Esophagus squamous epithelium (tissue), 5 donors: ENCODE measurements at regions not wholly inside any gene's neighbourhood (a gene's known extent, or its start where the extent isn't known, plus 50 kb on each side); places are given as distances from the start of the nearest gene placed in this dataset.

Experiments used
- DNase-seq: peaks from one replicate; lab custom pipeline; 2025; lab: John Stamatoyannopoulos, UW
- H3K27ac ChIP-seq, 4 donors: fragments of 200-600 bp; sonication (generic); one replicate each; pipeline ENCODE4 v1.5.1; 2016 to 2019; ENCODE audit warnings: mild to moderate bottlenecking in 1 of 4
- H3K27me3 ChIP-seq, 4 donors: fragments of 200-600 bp; sonication (generic); 1 replicate in 3 of 4; 2 replicates in 1 of 4; pipeline versions ENCODE4 v1.5.1 to v1.6.0; 2017 to 2021; ENCODE audit warnings: antibody characterized with exemption in 1 of 4
- H3K36me3 ChIP-seq, 3 donors: fragments of 200-600 bp; sonication (generic); one replicate each; pipeline ENCODE4 v1.5.1; 2016 to 2019
- H3K4me1 ChIP-seq, 3 donors: fragments of 200-600 bp; sonication (generic); one replicate each; pipeline ENCODE4 v1.5.1; 2017 to 2019
- H3K4me3 ChIP-seq, 4 donors: fragments of 200-600 bp; sonication (generic); 1 replicate in 3 of 4; 2 replicates in 1 of 4; pipeline ENCODE4 v1.5.1; 2016 to 2019; ENCODE audit warnings: mild to moderate bottlenecking in 2 of 4, moderate library complexity in 1 of 4
- H3K9me3 ChIP-seq, 3 donors: fragments of 200-600 bp; sonication (generic); one replicate each; pipeline ENCODE4 v1.5.1; 2016 to 2019
- POLR2A ChIP-seq, 4 donors: fragments of 450-650 bp; IDR thresholded peaks; one replicate each; pipeline ENCODE4 v1.6.1; 2017; ENCODE audit warnings: antibody characterized with exemption in 4 of 4, mild to moderate bottlenecking in 4 of 4, moderate library complexity in 3 of 4
- WGBS, 2 donors: methylation state at CpG; one replicate each; pipeline ENCODE4 v1.1.5; 2018; 5-methylcytosine and 5-hydroxymethylcytosine counted together
- intact Hi-C: fragments of 100-400 bp; cut with DNase I; formaldehyde crosslinking; loops from one replicate; pipeline ENCODE4 v1.15.0; 2022
- TF ChIP-seq, protein P1 (sequence below), 6 experiments: fragments of 450-650 bp in 4 of 6; fragments of 200-600 bp in 2 of 6; sonication (generic) in 2 of 6; IDR thresholded peaks; one replicate each; pipeline ENCODE4 v1.5.1; 2016 to 2019; ENCODE audit warnings: antibody characterized with exemption in 6 of 6, mild to moderate bottlenecking in 4 of 6, moderate library complexity in 4 of 6
- donor health status: DM: yes; HTN: yes; CAD: no.

- 75 to 88% methylated on average over 6 of the region's 6 CpGs for WGBS, 2 donors
- H3K9me3 ChIP-seq = no peaks in the 10 kb centered on the region
- H3K27ac ChIP-seq = no peak overlapping the region
- no peaks in the 10 kb centered on the region for H3K36me3 ChIP-seq
- DNase-seq = no peak
- peaks cover 0 to 3% (median 0%) of the 10 kb centered on the region in 4 donors for H3K27me3 ChIP-seq
- H3K4me1 ChIP-seq = no peaks in the 10 kb centered on the region
- no peak overlapping the region for H3K4me3 ChIP-seq
- intact Hi-C loops = no loop called here
- TF ChIP-seq, protein P1, sequence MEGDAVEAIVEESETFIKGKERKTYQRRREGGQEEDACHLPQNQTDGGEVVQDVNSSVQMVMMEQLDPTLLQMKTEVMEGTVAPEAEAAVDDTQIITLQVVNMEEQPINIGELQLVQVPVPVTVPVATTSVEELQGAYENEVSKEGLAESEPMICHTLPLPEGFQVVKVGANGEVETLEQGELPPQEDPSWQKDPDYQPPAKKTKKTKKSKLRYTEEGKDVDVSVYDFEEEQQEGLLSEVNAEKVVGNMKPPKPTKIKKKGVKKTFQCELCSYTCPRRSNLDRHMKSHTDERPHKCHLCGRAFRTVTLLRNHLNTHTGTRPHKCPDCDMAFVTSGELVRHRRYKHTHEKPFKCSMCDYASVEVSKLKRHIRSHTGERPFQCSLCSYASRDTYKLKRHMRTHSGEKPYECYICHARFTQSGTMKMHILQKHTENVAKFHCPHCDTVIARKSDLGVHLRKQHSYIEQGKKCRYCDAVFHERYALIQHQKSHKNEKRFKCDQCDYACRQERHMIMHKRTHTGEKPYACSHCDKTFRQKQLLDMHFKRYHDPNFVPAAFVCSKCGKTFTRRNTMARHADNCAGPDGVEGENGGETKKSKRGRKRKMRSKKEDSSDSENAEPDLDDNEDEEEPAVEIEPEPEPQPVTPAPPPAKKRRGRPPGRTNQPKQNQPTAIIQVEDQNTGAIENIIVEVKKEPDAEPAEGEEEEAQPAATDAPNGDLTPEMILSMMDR (IDR thresholded peaks at IDR 0.05) = no peak
- no peak for TF ChIP-seq POLR2A (IDR thresholded peaks at IDR 0.05)
Measured at GRCh38 chr16:5496013-5496412, 398.4 kb upstream of the EEF2KMT start.

DNA sequence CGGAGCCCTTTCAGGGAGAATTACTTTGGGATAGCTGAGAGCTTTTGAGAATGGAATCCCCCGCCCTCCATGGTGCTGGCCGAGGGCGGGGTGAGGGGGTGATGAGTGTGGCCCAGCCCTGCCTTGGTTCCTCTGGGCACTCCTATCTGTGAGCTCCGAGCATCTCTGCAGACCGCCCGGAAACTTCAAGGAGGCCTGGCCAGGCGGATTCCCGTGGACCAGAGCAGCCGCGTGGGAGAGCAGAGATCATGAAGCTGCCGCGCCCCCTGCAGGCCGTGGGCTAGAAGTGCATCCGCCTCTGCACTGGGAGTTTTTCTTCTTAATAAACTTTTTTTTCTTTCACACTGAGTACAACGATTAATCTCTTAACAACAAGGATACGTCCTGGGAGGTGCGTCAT, 392.9 kb upstream of the EEF2KMT start:
- Histone ChIP-seq H3K4me1 (no peaks in the 10 kb centered on the region), H3K4me3 (no peak overlapping the region), H3K9me3 (no peaks in the 10 kb centered on the region), H3K27me3 (peaks cover 0 to 3% (median 0%) of the 10 kb centered on the region in 4 donors), H3K36me3 (no peaks in the 10 kb centered on the region), H3K27ac (no peak overlapping the region)
- 2 to 15% methylated on average over 14 to 18 of the region's 18 CpGs for WGBS, 2 donors
- no peak for DNase-seq
- intact Hi-C loops = no loop called here
- TF ChIP-seq, protein P1 (IDR thresholded peaks at IDR 0.05) = peak in 5 of 6 experiments; percentile 54 to 68 (median 64)
- TF ChIP-seq POLR2A (IDR thresholded peaks at IDR 0.05) = no peak

GRCh38 chr16:5488581-5488980, 391.0 kb upstream of the EEF2KMT start:
- Histone ChIP-seq H3K9me3 (no peaks in the 10 kb centered on the region), H3K27ac (no peak overlapping the region), H3K4me1 (no peaks in the 10 kb centered on the region), H3K36me3 (no peaks in the 10 kb centered on the region), H3K27me3 (peaks cover 0 to 5% (median 0%) of the 10 kb centered on the region in 4 donors), H3K4me3 (no peak overlapping the region)
- TF ChIP-seq, protein P1 (IDR thresholded peaks at IDR 0.05) = no peak
- no peak for TF ChIP-seq POLR2A (IDR thresholded peaks at IDR 0.05)
- 23 to 63% methylated on average over 3 of the region's 3 CpGs for WGBS, 2 donors
- intact Hi-C loops = loop anchor here (5.0 kb wide), 1 partner anchor 246 kb away; no protein-coding TSS in a partner anchor
- DNase-seq = no peak

- no peak for DNase-seq
- Histone ChIP-seq H3K27ac (no peak overlapping the region), H3K36me3 (no peaks in the 10 kb centered on the region), H3K27me3 (peaks cover 0 to 6% (median 0%) of the 10 kb centered on the region in 4 donors), H3K9me3 (no peaks in the 10 kb centered on the region), H3K4me1 (no peaks in the 10 kb centered on the region), H3K4me3 (no peak overlapping the region)
- WGBS, 2 donors = 62 to 73% methylated on average over 2 of the region's 2 CpGs
- intact Hi-C loops = loop anchor here (5.0 kb wide), 1 partner anchor 245 kb away; no protein-coding TSS in a partner anchor
- TF ChIP-seq POLR2A (IDR thresholded peaks at IDR 0.05) = no peak
- TF ChIP-seq, protein P1 (IDR thresholded peaks at IDR 0.05) = no peak
Measured at GRCh38 chr16:5487728-5488127, 390.1 kb upstream of the EEF2KMT start.

GRCh38 chr16:5482256-5482655, 384.7 kb upstream of the EEF2KMT start:
- TF ChIP-seq, protein P1 (IDR thresholded peaks at IDR 0.05) = no peak
- TF ChIP-seq POLR2A (IDR thresholded peaks at IDR 0.05) = no peak
- Histone ChIP-seq H3K27ac (no peak overlapping the region), H3K4me3 (no peak overlapping the region), H3K27me3 (peaks cover 0 to 3% (median 0%) of the 10 kb centered on the region in 4 donors), H3K9me3 (no peaks in the 10 kb centered on the region), H3K4me1 (no peaks in the 10 kb centered on the region), H3K36me3 (no peaks in the 10 kb centered on the region)
- 15 to 28% methylated on average over 2 of the region's 5 CpGs for WGBS, 2 donors
- intact Hi-C loops = no loop called here
- no peak for DNase-seq
